Activated CD4-positive, alpha-beta T cell treated with anti-CD3 and anti-CD28 coated beads, Interleukin-2, amount 50 U/mL, for 1 hour (primary cell): ENCODE measurements at regions not wholly inside any gene's neighbourhood (a gene's known extent, or its start where the extent isn't known, plus 50 kb on each side); places are given as distances from the start of the nearest gene placed in this dataset.
"Not testable (repeated sequence)": the region's sequence is repeated elsewhere in the genome, so short reads cannot be mapped to it uniquely, and the experiment has no call there.

Experiments used
- DNase-seq: peaks from one replicate; pipeline ENCODE4 v3.0.0-alpha.2; 2020

- not testable (repeated sequence) for DNase-seq
Measured at GRCh38 chrX:10469-11458, 270.4 kb upstream of the PLCXD1 start.

GRCh38 chrX:13821-14443, 267.2 kb upstream of the PLCXD1 start:
- DNase-seq = not testable (repeated sequence)

GRCh38 chrX:14452-14851, 266.7 kb upstream of the PLCXD1 start:
- not testable (repeated sequence) for DNase-seq

- DNase-seq = peak; percentile 57
Measured at GRCh38 chrX:18768-19454, 262.3 kb upstream of the PLCXD1 start.

- not testable (repeated sequence) for DNase-seq
Measured at GRCh38 chrX:19455-19827, 261.7 kb upstream of the PLCXD1 start.

- DNase-seq = peak; percentile 8
Measured at GRCh38 chrX:19912-20571, 261.1 kb upstream of the PLCXD1 start.

GRCh38 chrX:24139-24538, 257.0 kb upstream of the PLCXD1 start:
- DNase-seq = not testable (repeated sequence)
